GM18951 (cell line): ENCODE measurements at regions not wholly inside any gene's neighbourhood (a gene's known extent, or its start where the extent isn't known, plus 50 kb on each side); places are given as distances from the start of the nearest gene placed in this dataset.

Experiments used
- POLR2A ChIP-seq: IDR thresholded peaks from 4 replicates; pipeline ENCODE4 v1.6.1; 2011; ENCODE audit warnings: mild to moderate bottlenecking; ENCODE audit not compliant: insufficient read length, insufficient read depth; ENCODE audit errors: extremely low read depth
- in situ Hi-C: fragments of 300-500 bp; cut with MboI; formaldehyde crosslinking; loops from one replicate; pipeline ENCODE4 v1.12.0; 2022; ENCODE audit warnings: low sequenced_read_pairs, mixed read lengths, inconsistent platforms; ENCODE audit not compliant: unreplicated experiment

- in situ Hi-C loops, result loop anchor here (5.0 kb wide), 1 partner anchor 47 kb away; no protein-coding TSS in a partner anchor
- no peak for TF ChIP-seq POLR2A
Observed at GRCh38 chr21:29240136-29240535, 58.6 kb upstream of the BACH1 start.

GRCh38 chr21:29242201-29242600 lies 56.5 kb upstream of the BACH1 start:
- TF ChIP-seq POLR2A, result no peak
- in situ Hi-C loops, result loop anchor here (5.0 kb wide), 1 partner anchor 45 kb away; no protein-coding TSS in a partner anchor

- in situ Hi-C loops, result loop anchor here (5.0 kb wide), 1 partner anchor 44 kb away; no protein-coding TSS in a partner anchor
- TF ChIP-seq POLR2A, result no peak
Observed at GRCh38 chr21:29243188-29243587, 55.5 kb upstream of the BACH1 start.

GRCh38 chr21:29245104-29245643 lies 53.5 kb upstream of the BACH1 start:
- no peak for TF ChIP-seq POLR2A
- in situ Hi-C loops, result no loop called here

- in situ Hi-C loops, result no loop called here
- no peak for TF ChIP-seq POLR2A
Observed at GRCh38 chr21:29245863-29246262, 52.9 kb upstream of the BACH1 start.

GRCh38 chr21:29246614-29247013 lies 52.1 kb upstream of the BACH1 start:
- in situ Hi-C loops, result no loop called here
- TF ChIP-seq POLR2A, result no peak

GRCh38 chr21:29248124-29248523 lies 50.6 kb upstream of the BACH1 start:
- TF ChIP-seq POLR2A, result no peak
- in situ Hi-C loops, result no loop called here
